HG03571 (cell line): ENCODE measurements at regions not wholly inside any gene's neighbourhood (a gene's known extent, or its start where the extent isn't known, plus 50 kb on each side); places are given as distances from the start of the nearest gene placed in this dataset.
"Not testable (repeated sequence)": the region's sequence is repeated elsewhere in the genome, so short reads cannot be mapped to it uniquely, and the experiment has no call there.

Experiments used
- ATAC-seq: cut with Tn5 transposase; IDR thresholded peaks from one replicate; pipeline ENCODE4 v1.9.1; 2021; ENCODE audit not compliant: unreplicated experiment

DNA sequence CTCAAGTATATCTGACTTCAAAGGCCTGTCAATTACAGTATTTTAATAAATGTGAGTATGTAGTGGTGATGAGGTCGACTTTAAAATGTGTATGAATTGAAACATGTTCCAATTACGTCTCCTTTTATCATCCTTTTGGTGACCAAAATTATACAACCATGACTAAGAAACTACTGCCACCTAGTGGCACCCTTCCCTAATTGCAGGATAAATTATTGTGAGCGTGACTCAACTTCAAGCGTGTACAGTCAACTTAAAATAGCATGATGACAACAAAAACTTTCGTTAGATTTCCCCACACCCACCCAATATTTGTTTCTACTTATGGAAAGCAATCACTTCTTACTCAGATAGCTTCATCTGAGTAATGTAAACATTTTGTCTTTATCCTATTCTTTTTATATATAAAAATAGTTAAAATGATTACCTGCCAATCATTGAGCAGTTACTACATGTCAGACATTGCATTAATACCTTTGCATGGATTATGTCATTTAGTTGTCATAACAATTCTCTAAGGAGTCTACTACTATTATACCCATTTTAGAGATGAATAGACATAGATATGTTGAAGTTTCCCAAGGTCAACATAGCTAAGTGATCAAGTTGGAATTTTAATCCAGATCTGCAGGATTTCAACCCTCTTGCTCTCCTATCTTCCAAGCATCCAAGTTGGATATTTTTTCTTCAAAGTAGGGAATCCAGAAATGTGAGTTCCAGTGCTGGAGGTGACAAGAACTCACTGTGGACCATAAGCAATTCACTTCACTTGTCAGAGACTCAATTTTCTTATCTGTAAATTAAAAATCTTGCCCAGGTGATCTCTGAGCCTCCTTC is 106.0 kb downstream of the MEX3B start:
- no peak for ATAC-seq

DNA sequence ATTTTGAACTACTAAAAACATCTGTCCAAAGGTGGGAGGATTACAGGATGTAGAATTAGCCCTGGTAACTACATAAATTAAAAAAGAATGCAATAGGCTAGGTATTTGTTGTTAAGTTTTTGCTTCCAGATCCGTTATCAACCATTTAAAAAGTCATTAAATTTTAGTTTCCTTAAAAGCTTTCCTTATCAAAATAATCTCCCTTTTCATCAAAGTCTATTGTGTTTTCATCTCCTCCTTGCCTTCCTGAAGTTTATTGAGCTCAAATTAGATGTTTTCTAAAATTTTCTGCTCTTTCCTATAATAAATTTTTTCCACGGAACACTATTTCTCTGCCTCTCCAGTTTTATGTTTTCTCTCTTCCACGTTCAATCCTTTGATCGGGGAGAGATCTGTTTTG is 108.6 kb downstream of the MEX3B start:
- ATAC-seq = no peak

DNA sequence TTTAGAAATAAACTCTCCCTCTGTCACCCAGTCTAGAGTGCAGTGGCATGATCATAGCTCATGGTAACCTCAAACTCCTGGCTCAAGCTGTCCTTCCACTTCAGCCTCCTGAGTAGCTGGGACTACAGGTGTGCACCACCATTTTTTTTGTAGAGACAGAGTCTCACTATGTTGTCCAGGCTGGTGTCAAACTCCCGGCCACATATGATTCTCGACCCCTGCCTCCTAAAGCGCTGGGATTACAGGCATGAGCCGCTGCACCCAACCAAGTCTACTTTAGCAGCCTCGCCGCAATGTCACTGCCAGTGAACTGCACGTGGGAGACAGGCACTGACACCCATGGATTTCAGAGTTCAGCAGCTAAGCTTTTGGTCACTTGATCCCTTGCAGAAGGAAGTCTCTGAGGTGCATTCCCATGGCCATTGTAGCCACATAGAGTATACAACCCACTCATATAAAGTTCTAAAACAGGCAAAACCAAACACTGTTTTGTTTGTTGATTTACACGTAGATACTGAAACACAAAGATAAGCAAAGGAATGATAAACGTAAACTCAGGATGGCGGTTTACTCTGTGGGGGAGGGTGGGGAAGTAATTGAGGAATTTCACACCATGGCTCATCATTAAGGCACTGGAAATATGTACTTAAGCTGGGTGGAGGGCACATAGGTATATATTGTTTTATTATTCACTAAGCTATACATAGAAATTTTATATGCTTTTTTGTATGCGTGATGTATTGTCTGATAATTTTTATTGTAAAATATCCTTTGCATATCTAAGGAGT is 115.0 kb downstream of the MEX3B start:
- ATAC-seq = no peak

DNA sequence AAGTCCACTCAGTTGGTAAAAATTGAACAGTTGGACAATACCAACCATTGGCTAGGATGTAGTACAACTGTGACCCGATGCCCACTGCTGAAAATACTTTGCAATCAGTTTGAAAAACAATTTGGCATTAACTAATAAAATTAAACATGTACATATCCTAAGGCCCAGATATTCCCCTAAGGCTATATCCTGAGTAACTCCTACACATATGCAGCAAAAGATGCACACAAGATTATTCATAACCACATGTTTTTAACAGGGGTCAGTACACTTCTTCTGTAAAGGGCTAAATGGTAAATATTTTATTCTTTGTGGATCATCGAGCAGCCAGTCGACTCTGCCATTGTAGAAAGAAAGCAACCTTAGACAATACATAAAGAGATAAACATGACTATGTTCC is 116.3 kb downstream of the MEX3B start:
- no peak for ATAC-seq

DNA sequence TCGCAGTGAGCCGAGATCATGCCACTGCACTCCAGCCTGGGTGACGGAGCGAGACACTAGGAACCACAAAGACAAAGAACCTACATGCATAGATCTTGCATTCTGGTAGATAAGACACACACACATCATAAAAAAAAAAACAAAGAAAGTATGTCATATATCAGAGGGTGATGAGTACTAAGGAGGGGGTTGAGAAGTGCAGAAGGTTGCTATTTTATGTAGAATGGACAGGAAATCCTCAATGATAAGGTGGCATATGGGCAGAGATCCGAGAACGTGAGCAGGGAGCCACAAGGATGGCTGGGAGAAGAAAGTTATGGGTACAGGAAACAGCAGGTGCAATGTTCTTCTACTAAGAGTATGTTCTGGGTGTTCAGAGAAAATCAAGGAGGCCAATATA is 118.8 kb downstream of the MEX3B start:
- ATAC-seq = no peak

DNA sequence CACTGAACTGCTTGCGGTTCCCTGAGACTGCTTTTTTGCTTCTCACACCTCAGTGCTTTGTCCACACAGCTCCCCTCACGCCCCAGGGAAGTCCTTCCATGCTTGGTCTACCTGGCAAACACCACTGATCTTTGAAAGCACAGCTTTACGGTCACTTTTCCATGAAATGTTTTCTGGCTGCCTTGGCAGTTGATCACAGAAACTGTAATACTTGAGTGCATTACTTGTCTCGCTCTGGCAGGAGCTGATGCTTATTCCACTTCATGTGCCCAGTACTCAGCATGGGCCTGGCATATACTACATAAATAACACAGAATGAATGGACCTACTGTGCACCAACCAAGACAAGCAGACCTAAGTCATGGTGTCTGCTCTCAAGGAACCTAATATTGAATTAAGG is 121.1 kb downstream of the MEX3B start:
- no peak for ATAC-seq

DNA sequence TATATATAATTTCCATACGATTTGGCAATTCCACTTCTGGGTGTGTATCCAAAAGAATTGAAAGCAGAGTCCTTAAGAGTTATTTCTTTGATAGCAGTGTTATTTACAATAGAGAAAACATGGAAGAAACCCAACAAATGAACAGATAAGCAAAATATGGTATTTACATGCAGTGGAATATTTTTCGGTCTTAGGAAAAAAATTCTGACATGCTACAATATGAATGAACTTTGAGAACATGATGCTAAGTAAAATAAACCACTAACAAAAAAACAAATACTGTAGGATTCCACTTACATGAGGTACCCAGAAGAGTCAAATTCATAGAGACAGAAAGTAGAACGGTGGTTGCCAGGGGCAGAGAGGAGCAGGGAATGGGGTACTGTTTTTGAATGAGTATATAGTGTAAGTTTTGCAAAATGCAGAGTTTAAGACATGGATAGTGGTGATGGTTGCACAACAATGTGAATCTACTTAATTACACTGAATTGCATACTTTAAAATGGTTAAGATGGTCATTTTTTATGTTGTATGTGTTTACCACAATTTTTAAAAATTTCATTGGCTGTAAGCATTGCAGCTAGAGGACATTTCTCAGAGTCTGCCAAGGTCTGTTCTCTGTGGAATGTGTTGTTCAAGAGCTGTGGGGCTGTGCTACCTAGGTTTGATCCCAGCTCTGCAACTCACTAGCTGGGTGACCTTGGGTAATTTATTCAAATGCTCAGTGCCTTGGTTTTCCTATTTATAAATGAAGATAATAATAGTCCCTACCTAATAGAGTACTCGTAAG is 122.1 kb downstream of the MEX3B start:
- ATAC-seq = no peak

DNA sequence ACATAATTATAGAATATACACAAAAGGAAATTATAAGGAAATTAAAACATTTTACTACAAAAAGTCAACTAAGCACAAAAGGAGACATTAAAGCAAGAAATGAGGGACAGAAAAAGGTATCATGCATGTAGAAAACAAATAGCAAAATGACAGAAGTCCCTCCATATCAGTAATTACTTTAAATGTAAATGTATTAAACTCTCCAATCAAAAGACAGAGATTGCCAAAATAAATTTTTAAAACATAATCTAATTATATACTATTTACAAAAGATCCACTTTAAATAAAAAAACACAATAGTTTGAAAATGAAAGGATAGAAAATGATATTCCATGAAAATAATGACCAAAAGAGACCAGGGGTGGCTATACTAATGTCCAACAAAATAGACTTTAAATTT is 123.7 kb downstream of the MEX3B start:
- no peak for ATAC-seq

DNA sequence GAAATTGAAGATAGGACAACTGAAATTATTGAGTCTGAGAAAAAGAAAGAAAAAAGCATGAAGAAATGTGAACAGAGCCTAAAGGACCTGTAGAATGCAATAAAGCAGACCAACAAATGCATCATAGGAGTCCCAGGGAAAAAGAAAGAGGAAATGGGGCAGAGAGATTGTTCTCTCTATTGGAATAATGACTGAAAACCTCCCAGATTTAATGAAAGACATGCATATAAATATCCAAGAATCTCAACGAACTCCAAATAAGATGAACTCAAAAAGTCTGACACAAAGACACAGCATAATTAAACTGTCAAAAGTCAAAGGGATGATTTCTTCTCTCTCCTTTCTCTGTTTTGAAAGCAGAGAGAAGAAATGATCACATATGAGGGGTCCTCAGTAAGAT is 124.7 kb downstream of the MEX3B start:
- ATAC-seq = no peak

DNA sequence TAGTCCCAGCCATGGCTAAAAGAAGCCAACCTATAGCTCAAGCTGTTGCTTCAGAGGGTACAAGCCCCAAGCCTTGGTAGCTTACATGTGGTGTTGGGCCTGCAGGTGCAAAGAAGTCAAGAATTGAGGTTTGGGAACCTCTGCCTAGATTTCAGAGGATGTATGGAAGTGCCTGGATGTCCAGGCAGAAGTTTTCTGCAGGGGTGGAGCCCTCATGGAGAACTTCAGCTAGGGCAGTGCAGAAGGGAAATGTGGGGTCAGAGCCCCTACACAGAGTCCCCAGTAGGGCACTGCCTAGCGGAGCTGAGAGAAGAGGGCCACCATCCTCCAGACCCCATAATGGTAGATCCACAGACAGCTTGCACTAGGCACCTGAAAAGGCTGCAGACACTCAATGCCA is 127.1 kb downstream of the MEX3B start:
- ATAC-seq = not testable (repeated sequence)

DNA sequence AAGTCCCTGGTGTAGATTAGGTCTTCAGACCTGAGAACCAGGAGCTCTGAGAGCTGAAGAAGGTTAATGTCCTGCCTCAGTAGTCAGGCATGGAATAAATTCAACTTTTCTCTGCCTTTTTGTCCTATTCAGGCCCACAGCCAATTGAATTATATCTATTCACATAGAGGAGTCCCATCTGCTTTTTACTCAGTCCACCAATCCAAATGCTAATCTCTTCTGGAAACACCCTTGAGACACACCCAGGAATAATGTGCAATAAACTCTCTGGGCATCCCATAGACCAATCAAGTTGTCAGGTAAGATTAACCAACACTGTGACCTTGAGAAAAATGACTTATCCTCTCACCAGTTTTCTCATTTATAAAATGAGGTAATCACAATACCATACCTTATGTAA is 129.4 kb downstream of the MEX3B start:
- ATAC-seq = no peak

DNA sequence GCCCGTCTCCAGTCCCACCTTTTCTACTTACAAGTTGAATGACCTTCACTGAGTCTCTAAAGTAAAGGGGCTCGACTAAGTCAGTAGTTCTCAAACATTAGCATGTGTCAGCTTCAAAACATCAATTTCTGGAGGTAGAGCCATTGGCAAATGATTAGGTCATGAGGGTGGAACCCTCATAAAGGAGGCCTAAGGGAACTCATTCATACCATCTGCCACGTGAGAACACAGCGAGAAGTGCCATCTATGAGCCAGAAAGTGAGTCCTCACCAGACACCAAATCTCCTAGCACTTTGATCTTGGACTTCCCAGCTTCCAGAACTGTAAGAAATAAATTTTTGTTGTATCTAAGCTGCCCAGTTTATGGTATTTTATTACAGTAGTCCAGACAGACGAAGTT is 129.8 kb downstream of the MEX3B start:
- no peak for ATAC-seq

DNA sequence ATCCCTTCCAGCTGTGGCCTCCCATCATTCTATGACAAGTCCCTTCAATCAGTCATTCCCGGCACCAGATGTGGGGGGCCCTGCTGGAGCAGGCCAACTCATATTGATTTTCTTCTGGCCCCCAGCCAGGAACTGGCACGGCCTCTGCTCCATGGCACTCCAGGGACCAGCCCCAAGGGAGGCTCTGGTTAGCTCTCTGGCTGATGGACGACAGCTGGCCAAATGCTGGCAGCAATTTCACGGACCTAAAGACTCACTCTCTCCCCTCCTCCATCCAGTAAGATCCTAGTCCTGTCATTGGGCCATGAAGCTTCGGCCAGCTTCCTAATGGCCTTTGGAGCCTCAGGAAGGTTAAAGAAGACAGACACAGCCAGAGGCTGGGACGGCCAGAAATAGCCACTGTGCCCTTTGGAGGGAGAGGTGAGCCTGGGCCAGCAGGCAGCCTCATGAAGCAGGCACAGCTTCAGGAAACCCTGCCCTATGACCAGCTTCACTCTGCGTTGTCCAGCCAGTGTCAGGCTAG is 131.0 kb downstream of the MEX3B start:
- ATAC-seq = no peak

DNA sequence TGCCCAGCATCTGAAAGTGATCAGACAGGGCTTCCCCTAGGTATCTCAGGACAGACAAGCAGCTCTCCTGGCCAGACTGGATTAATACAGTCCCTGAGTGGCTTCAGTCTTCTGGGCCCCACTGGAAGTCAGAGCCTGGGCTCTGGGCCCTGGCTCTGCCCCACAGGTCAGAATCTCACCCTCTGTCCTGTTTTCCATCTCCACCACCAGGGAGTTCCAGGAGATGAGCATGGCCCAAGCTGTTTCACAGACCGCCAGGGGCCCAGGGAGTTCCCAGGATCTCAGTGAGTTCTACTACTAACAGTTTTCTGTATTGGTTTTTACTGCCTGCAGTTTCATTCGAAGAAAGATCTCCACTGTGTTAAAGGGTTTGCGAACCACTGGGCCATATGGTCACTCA is 131.5 kb downstream of the MEX3B start:
- no peak for ATAC-seq

DNA sequence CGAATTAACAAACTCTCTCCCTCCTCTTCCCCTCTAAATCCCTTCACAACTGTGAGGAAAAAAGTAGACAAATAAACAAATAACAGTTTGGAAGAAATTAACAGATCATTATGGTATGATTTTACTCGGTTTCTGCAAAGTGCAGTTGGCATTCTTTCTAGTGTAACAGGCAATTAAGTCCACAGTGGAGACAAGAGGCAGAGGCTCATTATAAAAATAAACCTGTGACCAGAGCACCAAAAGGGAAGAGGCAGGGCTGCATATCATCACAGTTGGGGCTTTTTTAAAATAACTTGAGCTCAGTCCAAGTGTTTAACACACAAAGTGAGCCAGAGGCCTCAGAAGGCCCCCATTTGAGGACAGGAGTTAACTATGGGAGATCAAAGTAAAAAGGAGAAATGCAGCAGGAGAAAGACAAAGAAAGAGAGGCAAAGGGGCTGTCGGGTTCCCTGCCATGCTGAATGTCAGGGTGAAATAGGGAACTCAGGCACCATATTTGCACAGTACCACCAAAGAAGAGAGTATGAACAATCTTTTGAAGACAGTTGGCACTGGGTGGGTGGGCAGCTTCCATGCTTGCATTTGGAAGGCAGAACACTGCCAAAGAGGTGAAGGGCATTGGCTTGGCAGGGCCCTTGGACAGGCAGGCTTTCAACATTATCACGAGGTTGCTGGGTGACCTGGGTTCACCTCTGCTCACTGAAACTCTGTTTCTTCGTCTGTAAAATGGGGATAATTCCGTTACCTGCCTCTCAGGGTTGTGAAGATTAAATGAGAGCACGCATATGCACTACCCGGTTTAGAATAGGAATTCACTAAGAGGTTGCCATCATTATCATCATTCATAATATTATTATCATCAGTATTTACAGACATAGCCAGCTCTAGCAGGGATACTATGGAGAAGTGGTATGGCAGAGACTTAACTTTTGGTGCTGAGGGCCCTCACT is 134.5 kb downstream of the MEX3B start:
- no peak for ATAC-seq

DNA sequence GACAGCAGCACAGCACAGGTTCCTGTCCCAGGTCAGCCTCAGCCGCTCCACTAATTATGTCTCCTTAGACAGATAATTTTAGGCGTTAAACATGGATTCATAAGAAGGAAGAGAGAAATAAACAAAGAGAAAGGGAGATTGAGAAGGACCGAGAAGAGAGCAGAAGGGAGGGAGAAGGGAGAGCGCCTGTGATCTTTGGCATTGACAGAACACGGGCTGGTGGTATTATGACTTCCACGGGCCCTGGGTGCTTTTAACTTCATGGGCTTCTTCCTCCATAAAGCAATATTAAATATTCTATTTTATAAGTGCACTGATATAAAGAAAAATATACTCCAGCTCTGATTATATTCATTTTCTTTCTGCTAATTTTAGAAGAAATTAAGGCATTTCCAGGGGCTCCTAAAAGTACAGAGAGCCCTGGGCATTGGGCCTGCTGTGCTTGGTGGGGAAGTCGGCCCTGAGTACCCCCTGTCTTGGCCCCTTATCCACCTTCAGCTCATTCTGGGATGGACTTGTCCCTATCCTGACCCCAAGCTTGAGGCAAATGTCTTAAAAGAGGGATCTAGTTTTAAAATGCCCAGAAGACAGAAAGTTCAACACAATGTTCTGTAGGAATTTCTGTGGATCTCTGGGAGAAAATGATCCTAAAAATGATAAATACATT is 135.3 kb downstream of the MEX3B start:
- no peak for ATAC-seq

DNA sequence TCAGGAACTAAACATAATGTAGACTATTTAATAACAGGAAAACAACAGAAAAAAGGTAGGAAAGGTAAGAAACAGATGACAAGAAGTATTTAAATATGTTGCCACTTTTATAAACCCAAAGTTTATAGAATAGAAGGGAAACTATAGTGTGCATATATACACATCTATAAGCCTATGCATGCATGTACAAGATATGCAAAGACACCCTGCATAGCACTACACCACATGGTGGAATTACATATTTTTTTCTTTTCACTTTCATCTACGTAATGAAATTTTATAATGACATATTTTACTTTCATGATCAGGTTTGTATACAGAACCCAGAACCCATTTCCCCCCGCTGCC is 136.8 kb downstream of the MEX3B start:
- ATAC-seq = no peak

DNA sequence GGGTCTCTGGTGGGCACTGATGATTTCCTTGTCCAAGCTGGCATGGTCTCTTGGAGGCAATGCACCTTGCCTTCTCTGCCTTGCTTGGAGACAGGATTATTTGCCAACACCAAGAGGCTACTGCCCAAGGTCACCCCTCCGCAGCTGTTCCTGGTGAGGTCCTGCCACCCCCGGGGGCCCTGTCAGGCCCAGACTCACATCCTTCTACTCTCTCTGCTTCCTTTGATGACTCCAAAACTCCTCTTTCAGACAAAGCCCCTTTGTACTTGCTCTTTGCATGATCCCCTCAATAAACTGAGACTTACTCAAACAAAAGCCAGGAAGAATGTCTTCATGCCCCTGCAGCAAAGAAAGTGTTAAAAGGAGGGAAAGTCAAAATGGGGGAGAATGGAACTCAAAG is 137.7 kb downstream of the MEX3B start:
- no peak for ATAC-seq

DNA sequence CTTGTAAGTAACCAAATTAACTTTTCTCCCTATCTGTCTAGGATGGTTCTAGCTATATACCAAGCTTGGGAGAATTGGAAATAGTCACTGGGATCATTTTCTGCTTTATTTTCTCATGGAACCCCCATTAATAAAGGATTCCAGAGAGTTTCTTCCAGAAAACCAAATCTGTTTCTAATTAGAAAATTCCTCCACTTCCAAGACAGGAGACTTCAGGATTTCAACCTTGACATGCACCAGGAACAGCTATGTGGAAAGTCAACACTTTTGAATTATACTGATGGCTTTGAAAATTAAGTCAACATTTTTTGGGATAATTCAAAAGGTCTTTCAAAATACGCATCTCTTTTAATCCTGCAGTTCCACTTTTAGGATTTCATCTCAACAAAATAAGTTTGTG is 138.3 kb downstream of the MEX3B start:
- no peak for ATAC-seq

DNA sequence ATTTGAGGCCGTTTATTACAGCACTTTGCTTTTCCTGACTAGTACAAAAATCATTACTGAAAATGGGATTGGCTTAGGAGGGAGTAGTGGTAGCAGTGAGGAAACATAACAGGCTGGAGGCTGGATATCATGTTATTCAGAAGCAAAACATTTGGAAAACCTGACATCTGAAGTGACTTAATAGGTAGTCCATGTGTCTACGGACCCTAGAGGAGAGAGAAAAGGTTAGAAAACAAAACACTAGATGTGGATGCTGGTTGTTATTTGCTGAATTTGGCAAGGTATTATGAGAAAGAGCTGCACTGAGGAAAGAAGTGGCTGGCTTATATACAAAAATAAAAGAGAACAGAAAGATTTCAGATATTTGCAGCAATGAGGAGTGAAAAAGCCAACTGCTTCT is 139.9 kb downstream of the MEX3B start:
- no peak for ATAC-seq
